ENCODE measurements at regions not wholly inside any gene's neighbourhood (a gene's known extent, or its start where the extent isn't known, plus 50 kb on each side); places are given as distances from the start of the nearest gene placed in this dataset.

- DNase-seq, result no peak
Measured at GRCh38 chr3:117266806-117267205, 557.2 kb downstream of the TUSC7 start.

- DNase-seq, result no peak
Measured at GRCh38 chr3:117268318-117268717, 558.7 kb downstream of the TUSC7 start.

- no peak for DNase-seq
Measured at GRCh38 chr3:117272274-117272673, 562.7 kb downstream of the TUSC7 start.

- no peak for DNase-seq
Measured at GRCh38 chr3:117272876-117273523, 563.4 kb downstream of the TUSC7 start.

GRCh38 chr3:117277816-117278215 lies 568.2 kb downstream of the TUSC7 start:
- no peak for DNase-seq

GRCh38 chr3:117278424-117279190 lies 569.0 kb downstream of the TUSC7 start:
- DNase-seq, result no peak

- DNase-seq, result no peak
Measured at GRCh38 chr3:117281371-117281770, 571.8 kb downstream of the TUSC7 start.

- DNase-seq, result no peak
Measured at GRCh38 chr3:117282566-117282965, 573.0 kb downstream of the TUSC7 start.

GRCh38 chr3:117285737-117286136 lies 576.2 kb downstream of the TUSC7 start:
- no peak for DNase-seq

GRCh38 chr3:117286488-117286887 lies 576.9 kb downstream of the TUSC7 start:
- DNase-seq, result no peak

- no peak for DNase-seq
Measured at GRCh38 chr3:117287602-117288001, 578.0 kb downstream of the TUSC7 start.

GRCh38 chr3:117291476-117291875 lies 581.9 kb downstream of the TUSC7 start:
- DNase-seq, result no peak

GRCh38 chr3:117297065-117297464 lies 587.5 kb downstream of the TUSC7 start:
- no peak for DNase-seq

- DNase-seq, result no peak
Measured at GRCh38 chr3:117297541-117297940, 588.0 kb downstream of the TUSC7 start.

- DNase-seq, result no peak
Measured at GRCh38 chr3:117298273-117298672, 588.7 kb downstream of the TUSC7 start.

GRCh38 chr3:117302428-117302827 lies 592.8 kb downstream of the TUSC7 start:
- DNase-seq, result no peak

- no peak for DNase-seq
Measured at GRCh38 chr3:117303443-117303842, 593.9 kb downstream of the TUSC7 start.

GRCh38 chr3:117304681-117305080 lies 595.1 kb downstream of the TUSC7 start:
- no peak for DNase-seq

- DNase-seq, result no peak
Measured at GRCh38 chr3:117305681-117306080, 596.1 kb downstream of the TUSC7 start.

GRCh38 chr3:117306299-117306698 lies 596.7 kb downstream of the TUSC7 start:
- no peak for DNase-seq

- no peak for DNase-seq
Measured at GRCh38 chr3:117308353-117308752, 598.8 kb downstream of the TUSC7 start.

- DNase-seq, result no peak
Measured at GRCh38 chr3:117308756-117309155, 599.2 kb downstream of the TUSC7 start.

GRCh38 chr3:117310536-117310935 lies 601.0 kb downstream of the TUSC7 start:
- no peak for DNase-seq

GRCh38 chr3:117314441-117315150 lies 605.0 kb downstream of the TUSC7 start:
- DNase-seq, result no peak

All from KG1 (cell line).